Left lung (tissue), 4 donors: ENCODE measurements at regions not wholly inside any gene's neighbourhood (a gene's known extent, or its start where the extent isn't known, plus 50 kb on each side); places are given as distances from the start of the nearest gene placed in this dataset.

Experiments used
- ATAC-seq: fragments of 200-7000 bp; cut with Tn5 transposase; one replicate; pipeline ENCODE4 v1.9.1; 2020; ENCODE audit warnings: moderate library complexity
- DNase-seq, 4 donors: peaks; one replicate each; pipeline ENCODE4 v3.0.0-alpha.2; 2013 to 2020
- H3K27ac ChIP-seq, 2 donors: fragments of 200-600 bp; sonication (generic) in 1 of 2; one replicate each; pipeline versions ENCODE4 v1.5.0 to v1.8.0; 2020 to 2021
- H3K27me3 ChIP-seq, 2 donors: fragments of 200-600 bp; sonication (generic) in 1 of 2; one replicate each; pipeline versions ENCODE4 v1.5.0 to v1.8.0; 2020 to 2021
- H3K36me3 ChIP-seq, 2 donors: fragments of 200-600 bp; sonication (generic) in 1 of 2; one replicate each; pipeline versions ENCODE4 v1.5.0 to v1.8.0; 2020 to 2021
- H3K4me1 ChIP-seq, 2 donors: fragments of 200-600 bp; one replicate each; pipeline ENCODE4 v1.8.0; 2021
- H3K4me3 ChIP-seq, 2 donors: fragments of 200-600 bp; sonication (generic) in 1 of 2; one replicate each; pipeline versions ENCODE4 v1.5.0 to v1.8.0; 2020 to 2021; ENCODE audit warnings: mild to moderate bottlenecking in 1 of 2
- H3K9me3 ChIP-seq, 2 donors: fragments of 200-600 bp; sonication (generic) in 1 of 2; one replicate each; pipeline versions ENCODE4 v1.5.0 to v1.8.0; 2020 to 2021
- CTCF ChIP-seq, 2 donors: fragments of 200-600 bp; sonication (generic) in 1 of 2; IDR thresholded peaks; one replicate each; pipeline versions ENCODE4 v1.5.0 to v1.8.0; 2021; ENCODE audit warnings: antibody characterized with exemption in 2 of 2
- intact Hi-C, 2 donors: fragments of 100-400 bp; cut with DNase I; formaldehyde crosslinking; loops; one replicate each; pipeline versions ENCODE4 v1.11.2 to v1.14.2; 2022
- donor health status: DM: no; HTN: yes; CAD: no.
- donor health status: DM: no; HTN: no; CAD: no.

GRCh38 chr10:65534771-65535170 lies 1391.1 kb upstream of the LRRTM3 start:
- Histone ChIP-seq H3K27ac (no peak overlapping the region), H3K36me3 (no peaks in the 10 kb centered on the region), H3K4me3 (no peak overlapping the region), H3K27me3 (no peaks in the 10 kb centered on the region), H3K9me3 (peaks cover 0 to 3% of the 10 kb centered on the region in 2 donors), H3K4me1 (no peaks in the 10 kb centered on the region)
- ATAC-seq, result no peak
- no peak for DNase-seq
- TF ChIP-seq CTCF (IDR thresholded peaks at IDR 0.05), result no peak
- intact Hi-C loops, result no loop called here

- Histone ChIP-seq H3K27me3 (no peaks in the 10 kb centered on the region), H3K9me3 (no peaks in the 10 kb centered on the region), H3K27ac (no peak overlapping the region), H3K36me3 (no peaks in the 10 kb centered on the region), H3K4me1 (no peaks in the 10 kb centered on the region), H3K4me3 (no peak overlapping the region)
- ATAC-seq (no peak), DNase-seq (no peak)
- TF ChIP-seq CTCF (IDR thresholded peaks at IDR 0.05), result no peak
- intact Hi-C loops, result no loop called here
Measured at GRCh38 chr10:65544756-65545155, 1381.1 kb upstream of the LRRTM3 start.

- H3K27me3 ChIP-seq, result no peaks in the 10 kb centered on the region
- no peaks in the 10 kb centered on the region for H3K9me3 ChIP-seq
- TF ChIP-seq CTCF (IDR thresholded peaks at IDR 0.05), result no peak
- no peaks in the 10 kb centered on the region for H3K36me3 ChIP-seq
- intact Hi-C loops, result no loop called here
- H3K4me3 ChIP-seq, result no peak overlapping the region
- no peaks in the 10 kb centered on the region for H3K4me1 ChIP-seq
- no peak overlapping the region for H3K27ac ChIP-seq
- ATAC-seq (no peak), DNase-seq (no peak)
Measured at GRCh38 chr10:65548001-65548400, 1377.8 kb upstream of the LRRTM3 start.

- Histone ChIP-seq H3K4me3 (no peak overlapping the region), H3K9me3 (no peaks in the 10 kb centered on the region), H3K4me1 (no peaks in the 10 kb centered on the region), H3K27ac (no peak overlapping the region), H3K36me3 (no peaks in the 10 kb centered on the region), H3K27me3 (no peaks in the 10 kb centered on the region)
- TF ChIP-seq CTCF (IDR thresholded peaks at IDR 0.05), result no peak
- intact Hi-C loops, result no loop called here
- DNase-seq (no peak), ATAC-seq (no peak)
Measured at GRCh38 chr10:65550761-65551160, 1375.1 kb upstream of the LRRTM3 start.

- no peak for DNase-seq
Measured at GRCh38 chr10:65555192-65555591, 1370.6 kb upstream of the LRRTM3 start.

More at GRCh38 chr10:65555192-65555591, 1370.6 kb upstream of the LRRTM3 start:
- Histone ChIP-seq H3K27ac (no peak overlapping the region), H3K27me3 (no peaks in the 10 kb centered on the region), H3K4me1 (no peaks in the 10 kb centered on the region), H3K4me3 (no peak overlapping the region), H3K36me3 (no peaks in the 10 kb centered on the region), H3K9me3 (peaks cover 0 to 1% of the 10 kb centered on the region in 2 donors)
- no peak for ATAC-seq
- intact Hi-C loops, result no loop called here
- no peak for TF ChIP-seq CTCF (IDR thresholded peaks at IDR 0.05)
